ENCODE measurements at regions not wholly inside any gene's neighbourhood (a gene's known extent, or its start where the extent isn't known, plus 50 kb on each side); places are given as distances from the start of the nearest gene placed in this dataset.

DNA sequence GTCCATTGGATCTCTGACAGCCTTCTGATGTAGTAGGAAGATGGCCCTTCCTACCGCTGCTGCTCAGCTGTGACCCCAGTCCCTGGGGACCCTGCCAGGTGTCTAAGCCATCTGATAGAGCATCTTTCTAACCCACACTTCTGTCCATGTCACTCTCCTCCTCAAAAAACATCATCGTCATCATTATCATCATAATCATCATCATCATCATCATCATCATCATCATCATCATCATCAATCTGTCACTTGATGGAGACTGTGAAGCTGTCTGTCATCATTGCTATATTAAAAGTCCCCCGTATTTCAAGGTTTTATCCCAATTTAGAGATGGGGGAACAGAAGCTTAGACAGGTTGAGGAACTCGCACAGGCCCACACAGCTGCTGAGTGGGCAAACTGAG is 75.1 kb upstream of the SLC6A11 start:
- POLR2A ChIA-PET = no interaction called here
- intact Hi-C loops (cut with micrococcal nuclease) = no loop called here
- TF ChIP-seq JUN (IDR thresholded peaks at IDR 0.05; ENCODE audit: borderline replicate concordance, insufficient read depth, insufficient read length, low read depth) (no peak), GATA2 (IDR thresholded peaks at IDR 0.05; ENCODE audit: insufficient read depth, insufficient read length, low read depth, low read length) (no peak), EZH2 (IDR thresholded peaks at IDR 0.05; ENCODE audit: borderline replicate concordance, low read depth, low read length, severe bottlenecking) (no peak), MYC (IDR thresholded peaks at IDR 0.05; ENCODE audit: low read depth, low read length) (no peak), POLR2AphosphoS5 (IDR thresholded peaks at IDR 0.05; ENCODE audit: insufficient read depth, low read depth, low read length) (no peak), POLR2A (IDR thresholded peaks at IDR 0.05; ENCODE audit: low read depth, low read length) (no peak)
- TF ChIP-seq, protein P1, sequence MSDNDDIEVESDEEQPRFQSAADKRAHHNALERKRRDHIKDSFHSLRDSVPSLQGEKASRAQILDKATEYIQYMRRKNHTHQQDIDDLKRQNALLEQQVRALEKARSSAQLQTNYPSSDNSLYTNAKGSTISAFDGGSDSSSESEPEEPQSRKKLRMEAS (IDR thresholded peaks at IDR 0.05; ENCODE audit: insufficient read depth, insufficient read length) = no peak
- TF ChIP-seq, protein P2, sequence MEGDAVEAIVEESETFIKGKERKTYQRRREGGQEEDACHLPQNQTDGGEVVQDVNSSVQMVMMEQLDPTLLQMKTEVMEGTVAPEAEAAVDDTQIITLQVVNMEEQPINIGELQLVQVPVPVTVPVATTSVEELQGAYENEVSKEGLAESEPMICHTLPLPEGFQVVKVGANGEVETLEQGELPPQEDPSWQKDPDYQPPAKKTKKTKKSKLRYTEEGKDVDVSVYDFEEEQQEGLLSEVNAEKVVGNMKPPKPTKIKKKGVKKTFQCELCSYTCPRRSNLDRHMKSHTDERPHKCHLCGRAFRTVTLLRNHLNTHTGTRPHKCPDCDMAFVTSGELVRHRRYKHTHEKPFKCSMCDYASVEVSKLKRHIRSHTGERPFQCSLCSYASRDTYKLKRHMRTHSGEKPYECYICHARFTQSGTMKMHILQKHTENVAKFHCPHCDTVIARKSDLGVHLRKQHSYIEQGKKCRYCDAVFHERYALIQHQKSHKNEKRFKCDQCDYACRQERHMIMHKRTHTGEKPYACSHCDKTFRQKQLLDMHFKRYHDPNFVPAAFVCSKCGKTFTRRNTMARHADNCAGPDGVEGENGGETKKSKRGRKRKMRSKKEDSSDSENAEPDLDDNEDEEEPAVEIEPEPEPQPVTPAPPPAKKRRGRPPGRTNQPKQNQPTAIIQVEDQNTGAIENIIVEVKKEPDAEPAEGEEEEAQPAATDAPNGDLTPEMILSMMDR (IDR thresholded peaks at IDR 0.05; ENCODE audit: extremely low read depth in 1 of 2, insufficient read depth in 1 of 2, low read depth in 1 of 2, low read length in 2 of 2) = no peak

More for the DNA sequence above, 75.1 kb upstream of the SLC6A11 start:
- CTCF ChIA-PET = interaction anchor here (1.2 to 4.2 kb wide), 4 partner anchors 12 to 397 kb away, joined by 4 to 84 read pairs (median 26); no protein-coding TSS in a partner anchor
- Histone ChIP-seq H3K9me1 (replicated peaks; ENCODE audit: control insufficient read depth, extremely low read depth, insufficient read depth, low read length) (no peaks in the 10 kb centered on the region), H3K4me1 (ENCODE audit: control insufficient read depth, extremely low read depth, insufficient read depth, low read length) (no peaks in the 10 kb centered on the region), H3K79me2 (ENCODE audit: control insufficient read depth, insufficient read depth, low read length) (no peaks in the 10 kb centered on the region), H3K27ac (ENCODE audit: insufficient read depth, low read depth, low read length) (no peak overlapping the region), H3K4me3 (replicated peaks in 1 of 3; ENCODE audit: insufficient read depth in 1 of 3, low read depth in 1 of 3, low read length in 3 of 3) (no peak overlapping the region), H2AFZ (ENCODE audit: low read depth, low read length) (no peak overlapping the region), H3K9me3 (replicated peaks; ENCODE audit: control insufficient read depth, insufficient read depth, low read length) (no peaks in the 10 kb centered on the region), H4K20me1 (replicated peaks; ENCODE audit: control insufficient read depth, extremely low read depth, insufficient read depth, low read length) (no peaks in the 10 kb centered on the region), H3K4me2 (ENCODE audit: insufficient read depth, low read length) (no peak overlapping the region), H3K27me3 (ENCODE audit: control insufficient read depth in 2 of 2, insufficient read depth in 2 of 2, low read length in 2 of 2) (peaks cover 0 to 5% of the 10 kb centered on the region in 2 experiments), H3K36me3 (ENCODE audit: control insufficient read depth in 2 of 2, extremely low read depth in 1 of 2, insufficient read depth in 2 of 2, low read length in 2 of 2) (no peaks in the 10 kb centered on the region), H3K9ac (replicated peaks; ENCODE audit: extremely low read depth, insufficient read depth, low read length) (no peak overlapping the region)
- FAIRE-seq (no peak), DNase-seq (ENCODE audit: low read depth, low spot score) (no peak)
- dilution Hi-C loops (cut with MboI; ENCODE audit: extremely low pct_ligation_motif_present, low sequenced_read_pairs) = no loop called here
- BruUV-seq (replicated peaks) = no TSS peak
